GM19328 (cell line): ENCODE measurements at regions not wholly inside any gene's neighbourhood (a gene's known extent, or its start where the extent isn't known, plus 50 kb on each side); places are given as distances from the start of the nearest gene placed in this dataset.

ENCODE experiments used
- ATAC-seq: cut with Tn5 transposase; IDR thresholded peaks from one replicate; pipeline ENCODE4 v1.9.1; 2021; ENCODE audit warnings: mild to moderate bottlenecking, moderate library complexity; ENCODE audit not compliant: unreplicated experiment

GRCh38 chr19:28859811-28860210 lies 353.1 kb downstream of the UQCRFS1 start:
- no peak for ATAC-seq

DNA sequence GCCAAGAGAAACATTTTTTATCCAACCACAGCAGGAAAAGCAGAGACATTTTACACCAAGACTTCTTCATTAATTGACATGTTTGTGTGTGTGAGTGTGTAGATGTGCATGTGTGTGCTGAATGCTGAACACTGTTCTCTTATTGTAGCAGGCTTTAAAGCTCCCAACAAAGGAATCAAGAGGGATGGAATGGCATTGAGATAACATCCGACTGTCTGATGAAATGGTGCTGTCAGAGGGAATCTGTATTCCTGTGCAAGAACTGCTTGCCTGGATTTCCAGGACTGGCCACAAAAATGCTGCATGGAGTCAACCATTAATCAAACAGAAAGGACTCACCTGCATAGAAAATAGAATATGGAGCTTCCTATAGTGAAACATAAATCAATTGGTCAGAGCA lies 354.0 kb downstream of the UQCRFS1 start:
- ATAC-seq = no peak

GRCh38 chr19:28857967-28858366 lies 355.0 kb downstream of the UQCRFS1 start:
- ATAC-seq = no peak

- ATAC-seq = no peak
Measured at GRCh38 chr19:28855216-28855615, 357.7 kb downstream of the UQCRFS1 start.

DNA sequence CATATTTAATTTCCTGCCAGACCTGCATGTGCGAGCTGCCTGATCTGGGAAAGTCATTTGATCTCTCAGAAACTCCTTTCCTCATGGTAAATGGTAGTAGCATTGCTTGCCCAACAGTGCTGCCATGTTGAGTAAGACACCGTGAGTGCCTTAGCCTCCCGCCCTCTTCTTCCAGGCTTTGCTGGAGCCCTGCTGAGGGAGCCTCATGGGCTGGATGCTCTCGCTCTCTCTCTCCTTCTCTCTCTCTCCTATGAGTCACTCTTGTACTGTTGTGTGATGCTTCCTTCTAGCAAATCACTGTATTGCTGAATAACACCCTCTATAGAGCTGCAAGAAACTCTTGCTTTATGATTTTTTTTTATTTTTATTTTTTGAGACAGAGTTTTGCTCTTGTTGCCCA lies 365.5 kb downstream of the UQCRFS1 start:
- no peak for ATAC-seq

DNA sequence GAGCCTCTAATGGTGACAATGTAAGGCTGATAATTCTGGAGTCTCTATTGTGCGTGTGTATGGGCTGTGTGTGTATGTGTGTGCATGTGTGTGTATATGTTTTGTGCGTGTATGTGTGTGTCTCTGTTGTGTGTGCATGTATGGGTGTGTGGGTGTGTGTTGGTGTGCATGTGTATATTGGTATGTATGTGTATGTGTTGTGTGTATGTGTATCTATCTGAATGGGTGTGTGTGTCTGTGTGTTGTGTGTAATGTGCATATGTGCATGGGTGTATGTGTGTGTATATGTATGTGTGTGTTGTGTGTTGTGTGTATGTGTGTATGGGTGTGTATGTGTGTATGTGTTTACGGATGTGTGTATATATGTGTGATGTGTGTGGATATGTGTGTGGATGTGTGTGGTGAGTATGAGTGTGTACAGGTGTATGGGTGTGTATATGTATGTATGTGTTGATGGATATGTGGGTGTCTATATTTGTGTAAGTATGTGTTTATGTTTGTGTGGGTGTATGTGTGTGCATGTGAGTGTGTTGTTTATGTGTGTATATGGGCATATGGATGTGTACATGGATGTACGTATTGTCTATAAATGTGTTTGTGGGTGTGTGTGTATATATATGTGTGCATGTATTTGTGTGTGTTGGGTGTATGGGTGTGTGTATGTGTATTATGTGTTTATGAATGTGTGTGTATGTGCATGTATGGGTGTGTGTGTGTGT lies 366.7 kb downstream of the UQCRFS1 start:
- no peak for ATAC-seq

DNA sequence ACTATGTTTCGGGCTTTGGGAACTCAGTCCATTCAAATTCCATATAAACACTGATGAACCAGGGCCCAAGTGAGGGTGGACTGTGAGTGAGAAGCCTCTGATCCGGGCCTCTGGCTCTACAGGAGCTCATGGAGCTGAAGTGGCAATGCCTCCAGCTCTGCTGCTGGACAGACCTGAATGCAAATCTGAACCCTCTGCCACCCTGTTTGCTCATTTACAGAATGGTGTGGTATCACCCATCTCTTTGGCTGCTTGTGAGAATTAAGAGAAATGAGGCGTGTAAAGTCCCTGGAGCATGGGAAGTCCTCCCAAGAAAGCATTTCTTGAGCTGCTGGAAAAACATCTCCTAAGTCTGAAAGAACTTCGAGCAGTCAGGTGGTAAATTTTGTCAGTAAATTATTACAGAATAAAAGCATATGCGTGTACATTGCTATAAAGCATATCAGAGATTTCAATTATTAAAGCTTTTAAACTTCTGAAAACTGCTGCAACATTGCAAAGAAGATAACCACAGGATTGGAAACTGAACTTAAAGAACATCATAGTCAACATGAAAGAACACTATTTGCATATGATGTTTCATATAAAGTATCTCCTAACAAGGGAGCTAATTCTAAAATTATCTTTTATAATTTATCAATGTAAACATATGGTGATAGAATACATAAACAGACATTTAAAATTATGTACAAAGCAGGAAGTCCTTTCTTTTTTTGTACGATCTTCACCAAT lies 369.0 kb downstream of the UQCRFS1 start:
- no peak for ATAC-seq

DNA sequence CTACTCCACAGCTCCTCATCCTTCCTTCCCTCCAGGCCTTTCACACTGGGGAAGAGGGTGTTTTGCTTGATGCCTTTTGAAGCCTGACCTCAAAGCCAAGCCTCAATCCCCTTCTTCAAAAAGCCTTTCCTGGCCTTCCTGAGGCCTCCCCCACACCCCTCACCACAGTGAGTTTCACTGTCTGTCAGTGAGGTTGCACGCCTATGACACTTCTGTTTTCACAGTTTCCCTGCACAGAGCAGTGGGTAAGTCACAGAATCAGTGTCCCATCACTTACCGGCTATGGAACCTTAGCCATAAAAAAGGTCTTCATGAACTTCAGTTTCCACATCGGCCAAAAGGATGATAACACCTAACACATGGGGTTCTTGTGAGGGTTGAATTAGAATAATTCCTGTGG lies 371.4 kb downstream of the UQCRFS1 start:
- ATAC-seq = no peak

DNA sequence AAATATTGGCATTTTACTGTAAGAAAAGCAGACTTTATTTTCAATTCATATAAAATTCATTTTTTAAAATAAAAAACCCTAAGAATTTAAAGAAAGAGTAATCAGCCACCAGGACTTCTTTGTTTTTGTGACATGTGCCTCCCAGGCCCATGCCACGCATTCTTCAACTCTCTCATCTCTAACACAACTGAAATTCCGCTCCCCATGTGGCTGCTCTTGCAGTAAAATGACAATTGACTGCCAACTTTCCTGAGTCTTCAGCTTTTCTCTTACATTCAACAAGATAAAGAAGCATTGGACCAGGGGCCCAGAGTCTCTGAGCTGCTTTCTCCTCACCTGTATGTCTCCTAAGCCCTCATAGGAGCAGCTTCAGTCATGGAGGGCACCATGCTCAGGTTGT lies 372.1 kb downstream of the UQCRFS1 start:
- ATAC-seq = no peak

DNA sequence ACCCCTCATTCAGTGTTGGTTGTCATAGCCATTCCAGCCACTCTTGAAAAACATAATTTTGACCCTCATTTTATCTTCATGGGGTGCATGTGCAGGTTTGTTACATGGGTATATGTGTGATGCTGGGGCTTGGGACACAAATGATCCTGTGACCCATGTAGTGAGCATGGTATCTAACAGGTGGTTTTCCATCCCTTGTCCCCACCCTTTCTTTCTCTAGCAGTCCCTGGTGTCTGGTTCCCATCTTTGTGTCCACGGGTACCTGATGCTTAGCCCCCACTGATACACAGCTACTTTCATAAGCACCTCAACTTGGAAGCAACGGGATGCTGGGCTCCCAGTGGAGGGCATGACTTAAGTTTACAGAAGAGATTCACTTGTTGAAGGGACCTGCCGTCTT lies 373.5 kb downstream of the UQCRFS1 start:
- ATAC-seq = no peak

- ATAC-seq = no peak
Measured at GRCh38 chr19:28838909-28839308, 374.0 kb downstream of the UQCRFS1 start.

DNA sequence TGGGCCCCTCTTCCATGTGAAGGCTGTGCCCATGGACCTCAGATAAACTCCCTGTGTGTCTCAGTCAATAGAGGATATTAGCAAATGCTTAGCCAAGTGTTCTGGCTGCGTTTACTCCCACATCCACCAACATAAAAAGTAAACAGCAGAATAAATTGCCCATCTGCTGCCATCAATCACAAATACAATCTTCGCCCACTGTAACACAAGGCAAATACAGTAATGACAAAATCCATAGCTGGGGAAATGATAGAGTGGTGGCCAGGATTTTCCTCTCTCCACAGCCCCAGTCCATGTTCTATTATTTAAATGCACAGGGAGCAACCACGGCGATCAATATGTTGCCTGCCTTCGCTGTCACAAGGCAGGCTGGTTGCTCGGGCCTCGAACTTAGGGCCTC lies 376.5 kb downstream of the UQCRFS1 start:
- no peak for ATAC-seq

DNA sequence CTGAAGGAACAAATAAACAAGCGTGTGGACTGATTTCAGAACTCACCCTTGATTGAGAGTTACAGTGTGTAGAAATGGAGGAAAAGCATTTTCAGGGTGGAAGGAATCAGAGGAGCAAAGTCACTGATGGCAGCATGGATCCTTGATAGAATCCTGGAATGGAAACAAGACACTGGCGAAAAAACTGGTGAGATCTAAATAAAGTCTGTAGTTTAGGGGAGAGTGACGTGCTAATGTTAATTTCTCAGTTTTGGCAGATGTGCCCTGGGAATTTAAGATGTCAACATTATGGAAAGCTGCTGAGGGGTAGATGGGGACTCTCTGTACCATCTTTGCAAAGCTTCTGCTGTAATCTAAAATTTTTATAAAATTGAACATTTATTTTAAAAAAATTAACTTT lies 378.0 kb downstream of the UQCRFS1 start:
- ATAC-seq = no peak

GRCh38 chr19:28831462-28831861 lies 381.5 kb downstream of the UQCRFS1 start:
- no peak for ATAC-seq

GRCh38 chr19:28829762-28830161 lies 383.2 kb downstream of the UQCRFS1 start:
- no peak for ATAC-seq

- ATAC-seq = no peak
Measured at GRCh38 chr19:28829359-28829758, 383.6 kb downstream of the UQCRFS1 start.

GRCh38 chr19:28828276-28828870 lies 384.6 kb downstream of the UQCRFS1 start:
- no peak for ATAC-seq

DNA sequence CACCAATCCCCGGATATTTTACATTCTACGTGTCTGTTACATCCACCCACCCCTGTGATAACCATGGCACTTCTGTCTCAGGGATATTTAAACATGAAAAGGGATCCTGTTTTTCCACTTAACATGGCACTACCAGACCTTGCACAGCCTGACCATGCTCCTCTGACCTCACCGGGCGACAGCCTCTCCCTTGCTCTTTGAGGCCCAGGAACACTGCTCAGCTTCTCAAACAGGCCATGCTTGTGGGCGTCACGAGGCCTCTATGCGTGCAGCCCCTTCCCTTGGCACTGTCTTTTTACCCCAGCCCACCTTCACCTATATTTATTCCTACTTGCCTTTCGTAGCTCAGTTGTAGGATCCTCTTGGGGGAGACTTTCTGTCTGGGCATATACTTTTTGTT lies 385.6 kb downstream of the UQCRFS1 start:
- no peak for ATAC-seq

- no peak for ATAC-seq
Measured at GRCh38 chr19:28823338-28823961, 389.5 kb downstream of the UQCRFS1 start.

DNA sequence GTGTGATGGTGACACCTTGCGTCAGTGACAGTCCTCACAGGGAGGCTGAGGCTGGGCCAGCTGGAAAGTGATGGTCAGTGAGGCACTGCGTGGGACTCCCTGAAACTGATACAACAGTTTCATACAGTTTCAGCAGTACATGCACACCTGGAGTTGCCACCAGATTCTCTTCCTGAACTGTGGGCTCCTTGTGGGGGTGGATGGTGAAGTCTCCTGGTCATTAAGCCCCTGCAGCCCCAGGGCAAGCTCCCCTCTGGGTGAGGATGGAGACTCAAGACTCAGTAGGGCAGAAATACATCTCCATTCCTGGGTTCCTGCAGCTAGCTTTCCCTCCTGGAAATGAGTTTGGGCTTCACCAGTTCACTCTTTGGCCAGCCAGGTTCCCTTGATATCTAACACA lies 392.7 kb downstream of the UQCRFS1 start:
- no peak for ATAC-seq

- ATAC-seq = no peak
Measured at GRCh38 chr19:28815257-28815656, 397.7 kb downstream of the UQCRFS1 start.

GRCh38 chr19:28794301-28794700 lies 418.6 kb downstream of the UQCRFS1 start:
- no peak for ATAC-seq
